NCI-H69 (cell line): ENCODE measurements at regions not wholly inside any gene's neighbourhood (a gene's known extent, or its start where the extent isn't known, plus 50 kb on each side); places are given as distances from the start of the nearest gene placed in this dataset.
A peak's percentile ranks its signal among the peaks of the same experiment; 100 is the strongest.
"Not testable (repeated sequence)": the region's sequence is repeated elsewhere in the genome, so short reads cannot be mapped to it uniquely, and the experiment has no call there.

Experiments
- DNase-seq: peaks from one replicate; lab custom pipeline; 2025; lab: John Stamatoyannopoulos, UW

DNA sequence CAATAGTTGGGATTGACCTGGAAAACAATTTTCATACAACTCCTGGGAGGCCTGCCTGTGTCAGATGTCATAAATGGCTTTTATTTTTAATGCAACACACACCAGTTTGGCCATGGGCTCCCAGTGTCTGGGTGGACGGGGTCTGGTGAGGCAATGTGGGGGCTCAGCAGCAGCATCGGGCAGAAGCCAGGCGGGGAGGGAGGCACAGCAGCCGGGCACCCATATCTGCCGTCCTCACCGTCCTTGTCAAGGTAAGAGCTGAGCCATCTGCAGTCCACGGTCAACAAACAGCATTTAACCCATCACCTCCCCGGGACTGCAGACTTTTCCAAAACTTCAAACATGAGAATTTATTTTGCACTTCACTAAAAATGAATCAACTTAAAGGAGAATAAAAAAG lies 154.0 kb upstream of the ZNF469 start:
- not testable (repeated sequence) for DNase-seq

DNA sequence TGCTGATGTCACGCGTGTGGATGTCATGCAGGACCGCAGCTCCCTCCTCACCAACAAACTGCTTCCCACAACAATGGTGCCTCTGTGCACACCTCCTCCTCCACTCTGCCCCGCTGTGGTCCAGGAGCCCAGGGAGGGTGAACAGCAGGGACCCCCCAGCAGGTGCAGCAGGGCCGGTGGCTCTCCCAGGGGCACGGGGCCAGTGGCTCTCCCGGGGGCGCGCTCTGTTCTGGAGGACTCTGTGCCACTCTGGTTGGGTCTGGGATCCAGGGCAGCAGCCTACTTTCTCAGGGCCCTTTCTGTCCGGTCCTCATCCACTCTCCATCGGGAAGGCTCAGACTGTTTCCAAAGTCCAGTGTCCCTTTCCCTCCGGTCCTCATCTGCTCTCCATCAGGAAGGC lies 153.0 kb upstream of the ZNF469 start:
- not testable (repeated sequence) for DNase-seq

DNA sequence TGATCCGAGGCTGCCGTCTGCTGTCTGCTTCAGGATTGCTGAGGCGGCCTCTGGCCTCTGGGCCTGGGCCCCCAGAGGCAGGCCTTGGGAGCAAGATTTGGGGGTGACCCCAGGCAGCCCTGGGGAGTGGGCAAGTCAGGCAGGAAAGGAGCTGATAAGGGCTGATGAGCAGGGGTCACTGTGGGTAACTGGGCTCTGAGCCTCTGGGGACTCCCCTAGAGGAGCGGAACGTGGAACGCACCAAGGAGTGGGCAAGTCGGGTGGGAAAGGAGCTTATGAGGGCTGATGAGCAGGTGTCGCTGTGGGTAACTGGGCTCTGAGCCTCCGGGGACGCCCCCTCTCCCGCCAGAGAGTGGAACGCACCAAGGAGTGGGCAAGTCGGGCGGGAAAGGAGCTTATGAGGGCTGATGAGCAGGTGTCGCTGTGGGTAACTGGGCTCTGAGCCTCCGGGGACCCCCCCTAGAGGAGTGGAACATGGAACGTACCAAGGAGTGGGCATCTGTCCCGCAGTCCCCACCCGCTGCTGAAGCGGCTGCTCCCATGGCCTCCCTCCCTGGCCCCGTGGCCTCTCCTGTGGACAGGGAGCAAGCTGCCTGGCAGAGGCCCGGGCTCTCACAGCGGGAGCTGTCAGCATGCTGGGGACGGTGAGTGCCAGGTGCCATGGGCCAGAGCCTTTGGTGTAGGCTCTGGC lies 152.3 kb upstream of the ZNF469 start:
- DNase-seq: not testable (repeated sequence)

DNA sequence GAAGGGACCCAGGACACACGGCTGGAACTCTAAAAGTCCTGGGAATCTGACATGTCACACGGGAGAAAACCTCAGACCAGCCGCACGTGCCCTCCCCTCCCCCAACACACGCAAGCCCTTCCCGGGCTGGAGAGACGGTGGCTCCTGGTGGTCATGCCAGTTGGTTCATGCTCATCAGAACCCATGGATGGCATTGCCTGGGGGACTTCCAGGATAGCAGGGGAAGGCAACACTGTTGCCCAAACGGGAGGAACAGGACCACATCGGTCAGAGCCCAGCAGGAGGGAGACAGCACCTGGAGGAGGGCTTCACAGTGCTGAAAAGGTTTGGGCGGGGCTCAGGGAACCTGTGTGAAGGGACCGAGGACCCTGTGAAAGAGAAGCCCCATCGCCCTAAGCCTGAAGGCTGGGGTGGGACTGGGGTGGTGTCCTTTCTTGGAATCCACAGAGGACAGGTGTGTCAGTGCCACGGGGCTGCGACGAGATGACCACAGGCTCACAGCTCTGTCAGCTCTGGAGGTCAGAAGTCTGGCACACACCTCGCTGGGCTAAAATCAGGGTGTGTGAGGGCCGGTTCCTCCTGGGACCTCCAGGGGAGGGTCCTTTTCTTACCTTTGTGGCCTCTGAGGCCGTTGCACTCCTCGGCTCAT lies 151.7 kb upstream of the ZNF469 start:
- not testable (repeated sequence) for DNase-seq

DNA sequence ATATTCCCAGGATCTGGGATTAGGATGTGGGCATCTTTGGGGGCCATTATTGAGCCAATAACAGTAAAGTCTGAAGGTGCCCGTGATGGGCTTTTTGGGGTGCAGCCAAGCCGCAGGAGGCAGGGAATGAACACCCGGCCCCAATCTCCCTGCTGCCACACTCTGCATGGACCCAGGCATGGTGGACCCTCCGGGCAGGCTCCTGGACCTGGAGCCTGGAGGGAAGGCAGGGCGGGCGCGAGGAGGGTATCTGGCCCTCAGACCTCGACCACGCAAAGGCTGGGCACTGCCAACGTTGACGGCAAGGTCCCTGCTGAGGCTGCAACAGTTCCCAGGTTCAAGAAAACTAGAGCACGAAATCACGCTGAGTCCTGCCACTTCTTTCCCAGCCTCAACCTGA lies 150.9 kb upstream of the ZNF469 start:
- DNase-seq: not testable (repeated sequence)

DNA sequence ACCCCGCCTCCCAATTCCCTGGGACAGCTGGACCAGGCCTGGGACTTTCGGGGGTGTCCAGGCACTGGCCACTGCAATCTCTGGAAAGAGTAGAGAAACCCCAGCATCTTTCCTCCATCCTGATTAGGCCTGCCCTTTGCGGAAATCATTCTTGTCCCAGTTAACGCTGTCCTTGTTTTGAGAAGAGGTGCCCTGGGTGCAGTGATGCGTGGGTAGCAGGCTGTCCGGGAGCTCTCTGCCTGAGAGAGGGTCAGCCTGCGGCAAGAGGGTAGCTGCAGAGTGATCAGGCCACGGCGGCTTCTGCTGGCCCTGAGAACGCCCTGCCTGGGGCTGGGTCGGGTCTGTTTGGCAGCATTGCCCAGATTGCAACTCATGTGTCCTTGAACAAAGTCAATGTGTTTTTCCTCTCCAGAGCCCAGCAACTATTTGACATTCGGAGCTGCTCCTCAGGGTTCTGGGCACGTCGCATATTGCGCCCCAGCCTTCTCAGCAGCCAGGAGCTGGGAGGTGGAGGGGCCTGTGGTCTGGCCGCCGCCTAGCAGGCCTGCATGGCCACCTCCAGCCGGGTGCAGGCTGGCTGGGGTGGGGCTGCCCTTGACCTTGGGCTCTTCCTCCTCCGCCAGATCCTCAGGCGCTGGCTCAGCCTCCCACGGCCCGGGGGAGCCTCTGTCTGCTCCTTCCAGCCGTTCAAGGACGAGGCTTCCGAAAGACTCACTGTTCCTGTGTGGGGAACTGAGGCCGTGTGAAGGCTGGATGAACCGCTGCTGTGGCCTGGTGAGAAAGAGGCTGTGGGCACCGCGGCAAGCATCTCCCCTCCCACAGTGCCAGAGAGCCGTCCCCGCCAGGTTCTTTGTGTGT lies 150.1 kb upstream of the ZNF469 start:
- DNase-seq: not testable (repeated sequence)

DNA sequence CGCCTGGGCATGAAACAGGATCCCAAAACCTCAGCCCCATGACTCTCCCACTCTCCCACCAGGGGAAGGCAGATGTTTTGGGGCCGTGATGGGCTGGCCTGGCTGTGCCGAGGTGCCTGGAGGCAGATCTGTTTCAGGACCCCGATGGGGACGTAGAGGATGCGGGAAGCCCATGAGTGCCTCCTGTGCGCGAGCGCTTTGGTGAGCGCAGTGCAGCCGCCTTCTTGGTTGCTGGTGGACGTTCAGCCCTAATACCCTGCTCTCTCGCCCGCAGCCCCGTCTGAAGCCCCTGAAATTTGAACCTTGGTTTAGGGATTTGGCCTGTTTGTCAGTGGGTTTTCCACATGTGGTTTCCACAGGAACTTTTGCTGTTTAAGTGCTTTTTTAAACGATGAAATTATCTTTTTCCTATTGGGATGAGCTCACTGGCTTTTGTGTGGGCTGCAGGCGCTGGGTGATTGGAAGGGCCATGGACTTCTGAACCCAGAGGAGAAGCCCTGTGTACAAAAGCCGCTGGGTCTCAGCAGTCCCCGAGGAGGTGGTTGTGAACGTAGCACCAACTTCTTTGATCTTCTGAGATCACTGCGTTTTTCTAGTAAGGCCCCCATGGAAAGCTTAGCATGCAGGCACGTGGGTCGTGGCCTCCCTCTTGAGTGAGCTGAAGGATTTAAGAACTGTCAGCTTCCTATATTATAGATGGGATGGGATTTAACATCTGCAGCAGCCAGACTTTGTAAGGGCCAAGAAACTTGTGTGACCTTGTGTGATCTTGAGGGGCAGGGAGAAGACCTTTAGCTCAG lies 148.9 kb upstream of the ZNF469 start:
- not testable (repeated sequence) for DNase-seq

DNA sequence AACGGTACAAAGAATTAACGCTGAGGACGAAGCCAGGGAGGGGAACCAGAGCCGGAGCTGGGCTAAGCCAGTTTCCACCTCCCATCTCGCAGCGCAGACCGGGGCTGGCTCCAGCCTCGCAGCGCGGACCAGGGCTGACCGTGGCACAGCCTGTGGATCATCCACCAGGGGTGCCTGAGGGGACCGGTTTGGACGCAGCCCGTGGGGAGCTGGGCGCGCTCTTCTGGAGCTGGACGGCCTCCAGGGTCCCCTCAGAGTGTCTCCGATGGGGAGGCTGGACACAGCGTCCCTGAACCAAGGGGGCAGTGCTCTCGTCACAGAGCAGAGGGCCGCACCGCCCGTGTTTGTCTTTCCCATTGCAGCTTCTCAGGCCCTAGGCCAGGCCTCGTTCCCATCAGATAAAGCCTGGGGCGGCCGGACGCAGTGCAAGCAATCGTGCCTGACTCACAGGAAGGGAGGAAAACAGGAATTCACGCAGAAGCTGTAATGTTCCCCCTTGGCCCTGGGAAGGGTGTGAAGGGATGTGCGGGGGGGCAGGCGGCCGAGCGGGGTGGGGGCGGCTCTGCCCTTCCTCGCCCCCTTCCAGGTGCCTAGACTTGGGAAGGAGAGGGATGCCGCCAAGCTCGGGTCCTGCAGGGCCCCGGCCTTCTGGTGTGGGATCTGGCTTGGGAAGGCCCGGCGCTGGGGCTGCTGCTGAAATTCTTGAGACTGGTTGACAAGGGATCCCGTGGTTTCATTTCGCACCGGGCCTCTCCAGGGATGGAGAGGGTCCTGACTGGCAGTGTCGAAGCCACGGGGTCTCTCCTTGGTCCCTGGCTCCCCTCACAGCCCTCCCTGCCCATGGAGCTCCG lies 148.1 kb upstream of the ZNF469 start:
- DNase-seq: not testable (repeated sequence)

DNA sequence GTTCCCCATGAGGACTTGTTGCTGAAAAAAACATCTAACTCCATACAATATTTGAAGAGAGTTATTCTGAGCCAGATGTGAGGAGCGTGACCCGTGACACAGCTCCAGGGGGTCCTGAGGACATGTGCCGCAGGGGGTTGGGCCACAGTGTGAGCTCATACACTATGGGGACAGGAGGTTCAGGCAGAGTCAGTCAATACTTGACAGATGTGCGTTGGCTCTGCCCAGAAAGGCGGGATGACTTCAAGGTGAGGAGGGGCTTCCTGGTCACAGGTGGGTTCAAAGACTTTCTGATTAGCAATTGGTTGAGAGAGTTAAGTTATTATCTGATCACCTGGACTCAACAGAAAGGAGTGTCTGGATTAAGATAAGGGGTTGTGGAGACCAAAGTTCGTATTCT lies 147.1 kb upstream of the ZNF469 start:
- not testable (repeated sequence) for DNase-seq

DNA sequence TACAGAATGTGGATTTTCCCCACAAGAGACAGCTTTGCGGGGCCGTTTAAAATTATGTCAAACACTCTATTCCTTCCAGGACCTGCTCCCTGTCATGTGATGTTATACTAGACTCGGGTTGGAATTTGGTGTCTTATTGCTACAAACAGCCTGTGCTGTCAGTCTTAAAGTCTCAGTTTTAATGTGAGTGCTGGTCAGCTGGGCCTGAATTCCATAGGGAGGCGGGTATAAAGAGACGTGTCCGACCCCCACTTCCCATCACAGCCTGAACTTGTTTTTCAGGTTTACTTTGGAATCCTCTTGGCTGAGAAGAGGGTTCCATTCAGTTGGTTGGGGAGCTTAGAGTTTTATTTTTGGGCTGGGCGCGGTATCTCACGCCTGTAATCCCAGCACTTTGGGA lies 146.5 kb upstream of the ZNF469 start:
- DNase-seq: not testable (repeated sequence)

DNA sequence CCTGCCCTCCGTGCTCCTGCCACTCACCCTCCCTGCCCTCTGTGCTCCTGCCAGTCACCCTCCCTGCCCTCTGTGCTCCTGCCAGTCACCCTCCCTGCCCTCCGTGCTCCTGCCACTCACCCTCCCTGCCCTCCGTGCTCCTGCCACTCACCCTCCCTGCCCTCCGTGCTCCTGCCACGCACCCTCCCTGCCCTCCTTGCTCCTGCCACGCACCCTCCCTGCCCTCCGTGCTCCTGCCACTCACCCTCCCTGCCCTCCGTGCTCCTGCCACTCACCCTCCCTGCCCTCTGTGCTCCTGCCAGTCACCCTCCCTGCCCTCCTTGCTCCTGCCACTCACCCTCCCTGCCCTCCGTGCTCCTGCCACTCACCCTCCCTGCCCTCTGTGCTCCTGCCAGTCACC lies 145.4 kb upstream of the ZNF469 start:
- DNase-seq: not testable (repeated sequence)

DNA sequence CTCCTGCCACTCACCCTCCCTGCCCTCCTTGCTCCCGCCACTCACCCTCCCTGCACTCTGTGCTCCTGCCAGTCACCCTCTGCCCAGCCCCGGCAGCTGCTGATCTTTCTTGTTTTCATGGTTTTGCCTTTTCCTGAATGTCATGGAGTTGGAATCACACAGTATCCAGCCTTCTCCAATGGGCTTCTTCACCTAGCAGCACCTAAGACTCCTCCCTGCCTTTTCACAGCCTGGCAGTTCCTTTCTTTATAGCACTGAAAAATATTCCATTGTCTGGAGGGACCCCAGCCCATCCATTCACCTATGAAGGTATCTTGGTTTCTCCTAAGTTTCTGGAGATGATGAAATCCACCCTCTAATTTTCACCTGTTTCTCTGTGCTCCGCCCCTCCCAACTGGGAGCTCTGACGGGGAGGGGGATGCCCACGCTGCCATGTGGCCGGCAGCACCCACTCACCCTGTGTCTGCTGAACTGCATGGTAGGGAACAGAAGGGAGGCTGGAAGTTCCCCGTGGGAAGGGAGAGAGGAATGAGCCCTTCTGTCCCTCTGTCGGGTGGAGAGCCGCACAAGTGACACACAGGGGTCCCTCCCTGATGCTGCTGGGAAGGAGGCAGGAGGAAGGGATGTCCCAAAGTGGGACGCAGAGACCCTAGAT lies 144.9 kb upstream of the ZNF469 start:
- not testable (repeated sequence) for DNase-seq

DNA sequence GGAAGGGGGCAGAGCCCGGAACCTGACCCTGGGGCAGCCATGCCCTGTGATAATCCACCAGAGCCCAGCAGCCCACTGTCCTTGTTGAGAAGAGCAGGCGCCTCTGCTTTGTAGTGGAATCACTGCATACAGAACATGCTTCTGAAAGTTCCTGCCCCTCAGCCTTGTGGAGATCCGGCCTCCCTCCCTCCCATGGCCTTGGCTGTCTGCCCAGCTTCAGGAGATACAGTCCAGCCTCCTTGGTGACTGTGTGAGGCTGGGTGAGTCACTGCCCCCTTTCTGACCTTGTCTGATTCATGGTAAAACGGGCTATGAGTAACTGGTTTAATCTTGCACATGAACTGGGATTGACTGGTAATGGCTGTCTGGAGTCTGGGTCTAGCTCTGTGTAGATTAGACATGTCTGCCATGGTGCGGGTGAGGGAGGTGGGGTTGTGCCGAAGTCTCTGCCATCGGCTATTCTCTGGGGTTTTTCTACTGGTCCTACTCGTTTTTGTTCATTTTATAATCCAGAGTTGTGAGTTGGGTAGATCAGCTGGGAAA lies 144.0 kb upstream of the ZNF469 start:
- peak; percentile 52 for DNase-seq

DNA sequence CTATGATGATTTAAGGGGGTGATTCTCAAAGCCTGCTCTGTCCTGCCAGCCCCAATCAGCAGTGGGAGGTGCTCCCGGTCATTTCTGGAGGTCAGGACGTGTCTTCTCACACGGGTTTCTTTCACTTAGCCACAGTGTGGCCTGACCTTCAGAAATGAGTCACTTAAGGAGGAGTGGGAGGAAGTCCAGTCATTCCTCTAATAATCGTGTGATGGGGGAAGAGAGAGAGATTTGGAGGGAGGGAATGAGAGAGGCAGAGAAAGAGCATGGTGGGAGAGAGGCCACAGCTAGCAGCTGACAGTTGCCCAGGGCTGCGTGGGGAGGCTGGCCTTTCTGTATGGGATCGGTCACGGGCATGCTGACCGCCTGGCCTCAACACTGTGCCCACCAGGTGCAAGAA lies 142.6 kb upstream of the ZNF469 start:
- not testable (repeated sequence) for DNase-seq

DNA sequence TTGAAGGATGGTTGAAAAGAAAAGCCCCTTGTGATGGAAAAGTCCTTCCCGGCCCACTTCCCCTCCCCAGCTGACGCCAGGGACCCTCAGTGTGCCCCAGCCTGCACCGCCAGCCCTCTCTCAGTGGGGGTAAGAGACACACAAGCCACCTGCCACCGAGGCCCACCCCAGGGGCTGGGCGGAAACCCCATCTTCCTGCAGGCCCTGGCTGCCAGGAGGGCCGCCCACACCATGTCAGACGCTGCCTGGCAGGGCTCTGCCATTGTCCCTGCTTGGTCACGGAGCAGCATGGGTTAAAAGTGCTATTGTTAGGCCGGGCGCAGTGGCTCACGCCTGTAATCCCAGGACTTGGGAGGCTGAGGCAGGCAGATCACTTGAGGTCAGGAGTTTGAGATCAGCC lies 142.0 kb upstream of the ZNF469 start:
- not testable (repeated sequence) for DNase-seq

DNA sequence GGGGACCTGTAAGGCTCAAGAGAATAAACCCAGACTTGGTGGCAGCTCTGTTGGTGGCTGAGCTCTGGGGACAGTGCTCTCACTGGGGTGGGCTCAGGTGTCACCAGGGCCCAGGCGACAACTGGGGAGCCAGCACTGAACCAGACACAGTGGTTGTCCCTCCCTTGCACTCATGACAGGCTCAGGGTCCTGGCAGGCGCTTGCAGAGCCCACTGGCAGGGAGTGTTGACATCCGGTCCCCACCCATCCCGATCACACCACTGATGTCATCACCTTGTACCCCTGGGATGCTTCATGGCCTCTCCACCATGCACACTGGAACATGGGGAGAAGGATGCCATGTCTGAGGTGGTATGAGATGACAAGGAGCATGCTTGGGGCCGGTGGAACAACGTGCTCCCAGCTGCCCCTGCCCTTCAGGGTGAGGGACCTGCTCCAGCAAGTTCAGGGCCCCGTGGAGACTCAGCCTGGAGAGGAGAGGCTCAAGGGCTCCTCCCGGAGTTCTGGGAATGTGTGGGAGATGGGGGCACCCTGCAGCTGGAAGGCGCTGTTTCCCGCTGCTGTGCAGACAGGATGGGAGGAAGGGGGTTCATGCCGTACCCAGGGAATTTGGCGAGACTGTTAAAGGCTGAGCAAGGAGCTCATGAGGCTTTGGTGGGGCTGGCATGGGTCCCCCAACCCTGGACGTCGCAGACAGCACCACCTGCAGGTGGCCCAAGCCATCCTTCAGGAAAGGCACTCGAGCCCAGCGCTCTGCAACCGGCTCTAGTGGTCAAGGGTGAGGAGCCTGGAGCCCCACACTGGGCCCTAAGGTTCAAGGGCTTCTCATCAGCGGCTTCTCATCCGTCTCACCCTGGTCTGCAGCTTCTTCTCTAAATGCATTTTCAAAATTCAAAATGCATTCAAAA lies 141.1 kb upstream of the ZNF469 start:
- not testable (repeated sequence) for DNase-seq

DNA sequence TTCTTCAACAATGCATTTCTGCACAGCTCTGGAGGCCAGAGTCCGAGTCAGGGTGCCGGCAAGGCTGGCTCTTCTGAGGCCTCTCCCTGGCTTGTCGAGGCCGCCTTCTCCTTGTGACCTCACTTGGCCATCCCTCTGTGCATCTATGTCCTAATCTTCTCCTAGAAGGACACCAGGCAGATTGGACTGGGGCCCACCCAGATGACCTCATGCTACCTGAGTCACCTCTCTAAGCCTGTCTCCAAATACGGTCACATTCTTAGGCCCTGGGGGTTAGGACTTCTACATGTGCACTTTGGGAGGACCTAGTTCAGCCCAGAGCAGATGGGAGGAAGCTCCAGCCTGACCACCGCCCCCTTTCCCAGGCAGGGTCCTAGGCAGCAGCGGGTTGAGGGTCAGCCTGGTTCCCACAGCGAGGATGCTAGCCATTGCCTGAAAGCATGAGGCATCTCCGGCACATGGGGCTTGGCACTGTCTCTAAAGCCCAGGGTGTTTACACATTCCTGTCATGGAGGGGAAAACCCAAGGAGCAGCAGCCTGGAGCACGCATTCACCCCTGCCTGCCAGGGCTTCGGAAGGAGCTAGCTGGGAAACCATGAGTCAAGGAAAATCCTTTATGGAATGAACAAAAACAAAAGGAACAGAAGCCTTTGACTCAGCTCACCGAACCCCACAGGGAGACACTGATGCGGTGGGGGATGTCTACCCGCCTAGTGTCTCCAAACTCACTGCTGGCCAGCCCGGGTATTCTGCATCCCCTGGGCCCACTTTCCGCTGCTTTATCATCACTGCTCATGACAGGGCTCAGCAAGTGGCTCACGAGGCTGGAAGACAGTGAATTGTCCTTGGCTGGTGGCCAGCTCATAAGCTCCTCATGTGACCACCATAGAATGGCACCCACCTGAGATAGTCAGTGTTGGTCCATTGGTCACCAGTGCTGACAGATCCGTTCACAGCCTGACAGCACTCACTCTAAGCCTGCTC lies 140.2 kb upstream of the ZNF469 start:
- not testable (repeated sequence) for DNase-seq

DNA sequence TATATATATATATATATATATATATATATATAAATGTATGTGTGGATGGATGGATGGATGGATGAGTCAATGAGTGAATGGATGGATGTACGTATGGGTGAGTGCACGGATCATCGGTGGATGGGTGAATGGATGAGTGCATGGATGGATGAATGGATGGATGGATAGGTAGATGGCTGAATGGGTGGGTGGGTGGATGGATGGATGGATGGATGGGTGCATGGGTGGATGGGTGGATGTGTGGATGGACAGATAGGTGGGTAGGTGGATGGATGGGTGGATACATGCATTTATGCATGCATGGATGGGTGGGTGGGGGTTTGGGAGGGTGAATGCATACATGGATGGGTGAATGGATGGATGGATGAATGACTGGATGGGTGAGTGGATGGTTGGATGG lies 138.8 kb upstream of the ZNF469 start:
- DNase-seq: not testable (repeated sequence)
